ENCODE measurements at regions not wholly inside any gene's neighbourhood (a gene's known extent, or its start where the extent isn't known, plus 50 kb on each side); places are given as distances from the start of the nearest gene placed in this dataset.

DNA sequence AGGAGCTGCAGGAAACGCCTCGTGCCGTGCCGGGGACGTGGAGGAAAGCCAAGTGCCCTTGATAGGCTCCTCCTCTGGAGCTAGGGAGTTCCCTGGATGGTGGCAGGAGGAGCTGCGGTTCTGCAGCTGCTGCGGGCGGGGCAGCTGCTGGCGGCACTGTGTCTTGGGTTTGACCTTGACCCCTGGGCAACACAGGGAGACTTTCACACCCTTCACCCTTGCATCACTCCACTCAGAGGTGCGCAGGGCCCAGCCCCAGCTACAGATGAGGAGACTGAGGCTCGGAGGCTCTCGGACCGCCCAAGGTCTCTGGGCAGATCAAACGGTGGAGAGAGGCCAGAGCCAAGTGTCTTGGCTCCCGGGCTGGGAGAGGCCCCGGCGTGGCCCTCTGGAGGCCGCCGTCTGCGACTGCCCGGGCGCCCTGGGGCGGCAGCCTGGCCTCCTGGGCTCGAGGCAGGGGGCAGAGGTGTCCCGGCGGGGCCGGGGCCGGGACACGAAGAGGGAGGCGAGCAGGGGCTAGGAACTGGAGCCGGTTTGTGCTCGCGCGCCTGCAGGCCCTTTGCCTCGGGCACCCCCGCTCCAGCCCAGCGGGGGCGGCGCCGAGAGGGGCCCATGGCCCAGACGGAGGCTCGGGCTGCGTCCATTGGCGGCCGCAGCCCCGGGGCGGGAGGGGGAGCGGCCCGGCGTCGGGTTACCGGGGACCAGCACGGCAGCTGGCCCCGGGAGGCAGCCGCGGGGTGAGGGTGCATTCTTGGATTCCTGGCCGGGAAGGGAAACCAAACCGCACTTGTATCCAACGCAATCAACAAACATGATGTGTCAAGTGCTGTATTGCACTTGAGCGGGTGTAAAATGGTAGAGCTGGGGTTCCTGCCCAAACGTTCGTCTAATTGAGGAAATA is 129.6 kb upstream of the SLC1A4 start:
- TF ChIP-seq, protein P1, sequence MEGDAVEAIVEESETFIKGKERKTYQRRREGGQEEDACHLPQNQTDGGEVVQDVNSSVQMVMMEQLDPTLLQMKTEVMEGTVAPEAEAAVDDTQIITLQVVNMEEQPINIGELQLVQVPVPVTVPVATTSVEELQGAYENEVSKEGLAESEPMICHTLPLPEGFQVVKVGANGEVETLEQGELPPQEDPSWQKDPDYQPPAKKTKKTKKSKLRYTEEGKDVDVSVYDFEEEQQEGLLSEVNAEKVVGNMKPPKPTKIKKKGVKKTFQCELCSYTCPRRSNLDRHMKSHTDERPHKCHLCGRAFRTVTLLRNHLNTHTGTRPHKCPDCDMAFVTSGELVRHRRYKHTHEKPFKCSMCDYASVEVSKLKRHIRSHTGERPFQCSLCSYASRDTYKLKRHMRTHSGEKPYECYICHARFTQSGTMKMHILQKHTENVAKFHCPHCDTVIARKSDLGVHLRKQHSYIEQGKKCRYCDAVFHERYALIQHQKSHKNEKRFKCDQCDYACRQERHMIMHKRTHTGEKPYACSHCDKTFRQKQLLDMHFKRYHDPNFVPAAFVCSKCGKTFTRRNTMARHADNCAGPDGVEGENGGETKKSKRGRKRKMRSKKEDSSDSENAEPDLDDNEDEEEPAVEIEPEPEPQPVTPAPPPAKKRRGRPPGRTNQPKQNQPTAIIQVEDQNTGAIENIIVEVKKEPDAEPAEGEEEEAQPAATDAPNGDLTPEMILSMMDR (conservative IDR thresholded peaks at IDR 0.05; ENCODE audit: low read depth, low read length): no peak
- TF ChIP-seq EZH2 (IDR thresholded peaks at IDR 0.05; ENCODE audit: borderline replicate concordance, low read depth, low read length, poor library complexity, severe bottlenecking): no peak

Measured in A673 (cell line).